Mammary epithelial cell (primary cell): ENCODE measurements at regions not wholly inside any gene's neighbourhood (a gene's known extent, or its start where the extent isn't known, plus 50 kb on each side); places are given as distances from the start of the nearest gene placed in this dataset.

ENCODE experiments used
- CTCF ChIP-seq, 2 donors: IDR thresholded peaks in 1 of 2; conservative IDR thresholded peaks in 1 of 2; 2 replicates each; pipeline ENCODE4 v1.5.1; 2011 to 2012; ENCODE audit warnings: inconsistent platforms in 2 of 2, low read length in 2 of 2, mild to moderate bottlenecking in 2 of 2, control low read depth in 1 of 2, low read depth in 1 of 2; ENCODE audit not compliant: insufficient read depth in 1 of 2; ENCODE audit errors: extremely low read depth in 1 of 2
- EZH2 ChIP-seq: IDR thresholded peaks from 2 replicates; pipeline ENCODE4 v1.6.1; 2012; ENCODE audit warnings: low read length, inconsistent platforms, borderline replicate concordance

GRCh38 chrX:145553702-145554101 lies 263.9 kb upstream of the SLITRK2 start:
- TF ChIP-seq CTCF (conservative IDR thresholded peaks at IDR 0.05 in 1 of 2, IDR thresholded peaks at IDR 0.05 in 1 of 2; ENCODE audit: extremely low read depth in 1 of 2, insufficient read depth in 1 of 2, low read depth in 1 of 2, low read length in 2 of 2) (no peak), EZH2 (no peak)
